CD4-positive, alpha-beta T cell treated with Interleukin-1 beta for 1 hour (primary cell): ENCODE measurements at regions not wholly inside any gene's neighbourhood (a gene's known extent, or its start where the extent isn't known, plus 50 kb on each side); places are given as distances from the start of the nearest gene placed in this dataset.

ENCODE experiments used
- DNase-seq, 2 donors: peaks; one replicate each; pipeline ENCODE4 v3.0.0-alpha.2; 2020 to 2022

DNA sequence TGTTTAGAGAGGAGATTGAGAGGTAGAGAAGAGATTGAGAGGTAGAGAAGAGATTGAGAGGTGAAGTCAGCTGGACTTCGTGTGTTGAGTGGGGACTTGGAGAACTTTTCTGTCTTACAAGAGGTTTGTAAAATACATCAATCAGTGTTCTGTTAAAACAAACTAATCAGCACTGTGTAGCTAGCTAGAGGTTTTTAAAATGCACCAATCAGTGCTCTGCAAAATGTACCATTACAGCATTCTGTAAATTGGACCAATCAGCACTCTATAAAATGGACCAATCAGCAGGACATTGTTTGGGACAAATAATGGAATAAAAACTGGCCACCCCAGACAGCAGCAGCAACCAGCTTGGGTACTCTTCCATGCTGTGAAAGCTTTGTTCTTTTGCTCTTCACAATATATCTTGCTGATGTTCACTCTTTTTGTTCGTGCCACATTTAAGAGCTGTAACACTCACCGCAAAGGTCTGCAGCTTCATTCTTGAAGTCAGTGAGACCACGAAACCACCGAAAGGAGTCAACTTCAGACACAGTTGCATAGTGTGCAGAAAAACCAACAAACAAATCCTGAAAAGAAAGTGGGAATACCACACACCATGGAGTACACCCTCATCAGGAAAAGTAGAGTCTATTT is 366.9 kb upstream of the HSFY2 start:
- DNase-seq: no peak

DNA sequence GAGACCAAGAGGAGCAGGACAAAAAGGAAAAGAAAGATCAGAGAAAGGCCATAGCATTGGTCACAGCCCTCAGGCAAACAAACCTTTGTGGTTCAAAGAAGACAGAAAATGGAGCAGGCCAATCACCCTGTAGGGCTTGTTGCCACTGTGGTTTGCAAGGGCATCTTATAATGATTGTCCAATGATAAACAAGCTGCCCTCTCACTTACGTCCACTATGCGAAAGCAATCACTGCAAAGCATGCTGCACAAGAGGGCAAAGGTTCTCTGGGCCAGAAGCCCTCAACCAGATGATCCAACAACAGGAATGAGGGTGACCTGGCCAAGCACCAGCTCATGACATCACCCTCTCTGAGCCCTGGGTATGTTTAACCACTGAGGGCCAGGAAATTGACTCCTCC is 360.9 kb upstream of the HSFY2 start:
- no peak for DNase-seq

DNA sequence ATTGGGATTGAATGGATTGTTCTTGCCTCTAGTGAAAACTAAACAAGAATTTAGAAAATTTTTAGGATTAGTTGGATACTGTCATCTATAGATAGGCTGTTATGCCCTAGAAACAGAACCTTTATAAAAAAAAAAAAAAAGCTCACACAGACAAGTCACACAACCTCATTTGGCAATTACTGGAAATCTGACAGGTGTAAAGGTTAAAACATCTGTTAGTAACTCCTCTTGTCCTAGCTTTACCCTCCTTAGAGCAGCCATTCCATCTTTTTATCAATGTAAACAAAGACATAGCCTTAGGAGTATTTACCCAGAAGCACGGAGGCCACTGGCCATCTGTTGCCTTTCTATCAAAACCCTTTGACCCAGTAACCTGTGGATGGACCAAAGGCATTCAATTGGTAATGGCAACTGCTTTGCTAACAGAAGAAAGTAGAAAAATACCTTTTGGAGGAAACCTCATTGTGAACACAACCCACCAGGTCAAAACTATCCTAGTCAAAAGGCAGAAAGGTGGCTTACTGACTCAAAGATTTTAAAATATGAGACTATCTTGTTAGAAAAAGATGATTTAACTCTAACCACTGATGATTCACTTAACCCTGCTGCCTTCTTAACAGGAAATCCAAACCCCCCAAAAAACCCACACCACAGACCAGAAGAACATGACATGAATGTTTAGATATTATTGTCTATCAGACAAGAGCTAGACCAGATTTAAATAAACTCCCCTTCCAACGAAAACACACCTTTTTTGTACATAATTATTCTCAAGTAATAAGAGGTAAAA is 357.2 kb upstream of the HSFY2 start:
- DNase-seq: no peak

DNA sequence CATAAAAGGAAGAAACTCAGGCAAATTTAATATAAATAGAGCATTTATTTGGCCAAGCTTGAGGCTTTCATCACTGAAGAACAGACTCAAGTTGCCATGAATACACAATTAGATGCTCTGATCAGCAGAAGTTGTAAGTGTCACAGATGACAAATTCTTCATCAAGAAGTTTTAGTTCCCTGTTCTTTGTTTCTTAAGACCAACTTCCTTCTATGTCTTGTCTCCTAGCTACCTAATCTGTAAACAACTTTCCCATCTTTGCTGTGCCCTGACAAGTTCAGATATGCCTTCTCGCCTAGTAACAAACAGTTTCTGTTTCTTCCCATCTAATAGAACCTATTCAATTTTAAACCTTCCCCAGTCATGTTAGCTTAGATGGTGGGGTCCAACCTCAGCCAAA is 353.4 kb upstream of the HSFY2 start:
- no peak for DNase-seq

DNA sequence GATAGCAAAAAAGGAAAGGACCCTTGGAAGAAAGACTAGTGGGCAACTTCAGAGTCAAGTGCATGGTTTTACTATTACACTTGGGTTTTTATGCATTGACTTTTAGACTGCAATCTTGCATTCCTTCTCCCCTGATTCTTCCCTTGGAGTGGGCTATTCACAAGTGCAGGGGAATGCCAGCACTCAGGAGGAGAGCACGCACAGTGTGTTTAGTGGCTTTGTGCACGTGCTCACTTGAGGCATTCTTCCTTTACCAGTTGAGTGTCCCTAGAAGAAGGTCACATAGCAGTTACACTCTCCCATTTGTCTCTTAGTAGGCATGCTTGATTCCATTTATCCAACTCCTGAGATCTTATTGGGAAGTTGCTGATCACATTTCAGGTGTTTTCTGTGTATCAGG is 351.1 kb upstream of the HSFY2 start:
- DNase-seq: no peak

DNA sequence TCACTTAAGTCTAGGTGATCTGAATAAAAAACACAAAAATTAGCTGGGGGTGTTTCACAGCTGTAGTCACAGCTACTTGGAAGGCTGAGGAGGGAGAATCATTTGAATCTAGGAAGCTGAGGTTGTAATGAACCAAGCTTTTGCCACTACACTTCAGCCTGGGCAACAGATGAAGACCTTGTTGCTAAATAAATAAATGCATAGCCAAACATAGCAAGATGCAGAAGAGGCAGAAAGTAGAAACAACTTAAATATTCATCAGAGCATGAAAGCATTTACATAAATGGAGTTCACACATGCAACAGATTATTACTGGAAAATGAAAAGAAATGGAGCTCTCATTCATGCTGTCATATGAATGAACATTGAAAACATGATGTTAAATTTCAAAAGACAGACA is 348.9 kb upstream of the HSFY2 start:
- DNase-seq: no peak

DNA sequence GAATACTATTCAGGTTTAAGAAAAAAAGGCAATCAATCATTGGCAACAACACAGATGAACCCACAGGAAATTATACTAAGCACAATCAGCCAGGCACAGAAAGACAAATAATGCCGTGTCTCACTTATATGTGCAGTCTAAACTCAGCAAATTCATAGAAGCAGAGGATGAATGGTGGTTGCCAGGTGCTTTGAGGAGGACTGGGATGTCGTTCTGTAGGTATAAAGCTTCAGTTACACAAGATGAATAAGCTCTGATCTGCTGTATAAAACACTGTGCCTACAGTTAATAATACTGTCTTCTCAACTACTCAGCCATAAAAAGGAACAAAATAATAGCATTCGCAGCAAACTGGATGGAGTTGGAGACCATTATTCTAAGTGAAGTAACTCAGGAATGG is 324.8 kb upstream of the HSFY2 start:
- DNase-seq: no peak

DNA sequence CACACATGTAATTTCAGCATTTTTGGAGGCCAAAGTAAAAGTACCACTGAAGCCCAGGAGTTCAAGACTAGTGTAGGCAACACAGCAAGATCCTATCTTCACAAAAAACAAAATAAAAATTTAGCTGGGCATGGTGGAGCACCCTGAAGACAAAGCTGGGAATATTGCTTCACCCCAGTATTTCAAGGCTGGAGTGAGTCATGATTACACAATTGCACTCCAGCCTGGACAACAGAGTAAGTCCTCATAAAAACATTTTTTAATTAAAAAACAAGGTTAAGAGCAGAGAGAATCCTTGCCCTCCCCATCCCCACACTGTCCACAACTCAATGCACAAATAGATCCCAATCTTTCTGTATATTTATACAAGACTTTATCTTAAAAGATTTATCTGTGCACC is 321.9 kb upstream of the HSFY2 start:
- DNase-seq: no peak

DNA sequence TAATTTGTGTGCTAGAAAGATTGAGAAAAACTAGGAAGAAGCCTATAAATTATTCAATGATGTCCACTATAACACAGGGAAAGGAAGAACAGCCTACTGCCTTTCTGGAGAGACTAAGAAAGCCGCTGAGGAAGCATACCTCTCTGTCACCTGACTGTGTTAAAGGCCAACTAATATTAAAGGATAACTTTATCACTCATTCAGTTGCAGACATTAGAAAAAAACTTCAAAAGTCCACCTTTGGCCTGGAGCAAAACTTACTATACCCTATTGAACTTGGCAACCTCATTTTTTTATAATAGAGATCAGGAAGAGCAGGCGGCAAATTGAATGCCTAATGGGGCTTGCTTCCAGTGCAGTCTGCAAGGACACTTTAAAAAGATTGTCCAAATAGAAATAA is 309.5 kb upstream of the HSFY2 start:
- no peak for DNase-seq

DNA sequence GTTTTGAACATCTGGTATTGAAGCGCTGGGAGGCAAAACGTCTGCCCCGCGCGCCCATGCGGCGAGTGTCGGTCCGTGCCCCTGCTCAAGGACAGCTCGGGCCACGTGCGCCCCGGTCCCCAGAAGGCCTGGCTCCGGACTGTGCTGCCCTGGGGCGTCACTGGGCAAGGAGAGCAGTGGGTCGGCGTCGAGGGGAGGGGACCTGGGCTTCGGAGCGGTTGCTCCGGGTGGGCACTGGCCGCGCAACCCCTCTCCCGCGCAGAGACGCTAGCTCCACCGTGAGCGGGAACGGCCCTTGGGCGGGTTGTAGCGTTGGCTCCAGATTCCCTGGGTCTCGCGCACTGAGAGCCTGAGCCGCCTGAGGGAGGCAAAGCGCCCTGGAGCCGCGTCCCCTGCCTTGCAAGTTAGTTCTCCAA is 304.2 kb upstream of the HSFY2 start:
- no peak for DNase-seq

DNA sequence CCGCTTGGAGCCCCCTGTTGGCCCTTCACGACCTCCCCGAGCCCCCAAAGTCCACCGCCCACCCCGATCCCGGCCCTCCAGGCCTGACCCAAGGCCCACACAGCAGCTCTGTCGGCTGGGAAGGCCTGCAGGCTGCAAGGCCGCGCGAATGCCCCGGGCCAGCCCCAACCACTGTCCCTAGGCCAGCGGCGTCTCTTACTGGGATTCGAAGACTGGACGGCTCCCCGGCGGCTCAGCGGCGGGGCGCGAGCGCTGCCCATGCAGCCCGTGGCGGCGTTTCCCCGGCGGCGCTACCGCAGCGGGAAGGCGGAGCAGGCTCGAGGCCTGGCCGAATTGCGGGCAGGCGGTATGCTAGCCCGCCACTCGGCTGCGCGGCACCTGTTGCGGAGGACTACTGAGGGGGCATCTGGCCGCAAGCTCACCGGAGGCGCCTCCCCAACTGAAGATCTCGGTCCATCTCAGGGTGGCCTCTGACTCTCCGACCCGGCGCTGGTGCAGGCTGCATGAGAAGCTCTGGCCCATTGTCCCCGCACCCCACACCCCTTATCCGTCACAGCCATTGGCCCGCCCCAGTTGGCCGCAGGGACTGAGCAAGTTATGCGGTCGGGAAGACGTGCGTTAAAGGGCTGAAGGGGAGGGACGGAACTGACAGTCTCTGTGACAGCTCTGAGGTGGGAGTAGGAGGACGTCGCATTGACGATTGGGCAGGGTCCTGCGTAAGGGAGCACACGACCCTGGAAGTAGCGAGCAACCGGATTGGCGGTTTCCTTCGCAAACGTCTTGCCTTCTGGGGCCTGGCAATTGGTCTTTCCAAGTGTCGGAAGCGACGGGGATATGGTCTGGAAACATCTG is 303.5 kb upstream of the HSFY2 start:
- DNase-seq: peak in 1 of 2 donors; percentile 11

DNA sequence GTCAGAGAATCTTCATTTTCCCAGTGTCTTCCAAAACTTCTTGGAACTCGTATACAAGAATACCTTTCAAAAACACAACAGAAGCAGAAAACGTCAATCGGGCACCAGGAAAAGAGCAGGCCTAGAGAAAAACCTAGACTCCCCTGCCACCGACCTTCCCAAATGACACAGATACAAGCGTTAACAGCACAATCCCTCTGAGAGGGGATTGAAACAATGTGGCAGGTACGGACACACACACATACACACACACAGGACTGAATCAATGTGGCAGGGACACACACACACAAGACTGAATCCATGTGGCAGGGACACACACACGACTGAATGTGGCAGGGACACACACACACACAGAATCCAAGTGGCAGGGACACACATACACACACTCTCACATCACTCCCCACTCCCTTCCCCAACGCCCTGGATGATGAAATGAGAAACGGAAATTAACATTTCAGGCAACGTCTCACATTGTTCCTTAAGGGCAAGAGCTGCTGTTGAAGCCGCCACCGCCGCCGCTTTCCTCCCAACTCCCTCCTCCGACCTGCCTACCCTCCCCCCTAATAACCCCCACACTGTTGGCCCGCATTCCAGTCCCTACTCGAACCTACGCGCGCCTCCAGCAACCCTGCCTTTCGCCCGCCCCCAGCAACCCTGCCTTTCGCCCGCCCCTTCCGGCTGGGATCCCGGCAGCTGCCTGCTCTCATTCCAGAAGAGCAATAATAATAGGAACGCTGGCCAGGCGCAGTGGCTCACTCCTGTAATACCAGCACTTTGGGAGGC is 302.1 kb upstream of the HSFY2 start:
- peak in 1 of 2 donors; percentile 8 for DNase-seq

DNA sequence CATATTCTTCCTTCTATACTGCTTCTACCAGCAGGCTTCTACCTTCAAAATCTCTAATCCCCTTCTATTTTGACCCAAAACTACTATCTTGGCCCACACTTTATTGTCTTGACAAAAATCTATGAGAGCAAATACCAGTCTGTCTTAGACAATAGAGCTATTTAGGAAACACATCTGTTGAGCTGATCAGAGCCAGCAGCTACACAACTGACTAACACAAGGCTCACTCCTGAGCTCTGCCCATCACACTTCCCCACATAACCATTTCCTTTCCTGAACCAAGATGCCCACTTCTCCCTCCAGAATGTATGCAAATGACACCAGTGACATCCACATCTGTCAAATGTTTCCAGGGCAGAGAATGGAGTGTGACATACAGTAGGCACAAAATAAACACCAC is 293.9 kb upstream of the HSFY2 start:
- DNase-seq: no peak

DNA sequence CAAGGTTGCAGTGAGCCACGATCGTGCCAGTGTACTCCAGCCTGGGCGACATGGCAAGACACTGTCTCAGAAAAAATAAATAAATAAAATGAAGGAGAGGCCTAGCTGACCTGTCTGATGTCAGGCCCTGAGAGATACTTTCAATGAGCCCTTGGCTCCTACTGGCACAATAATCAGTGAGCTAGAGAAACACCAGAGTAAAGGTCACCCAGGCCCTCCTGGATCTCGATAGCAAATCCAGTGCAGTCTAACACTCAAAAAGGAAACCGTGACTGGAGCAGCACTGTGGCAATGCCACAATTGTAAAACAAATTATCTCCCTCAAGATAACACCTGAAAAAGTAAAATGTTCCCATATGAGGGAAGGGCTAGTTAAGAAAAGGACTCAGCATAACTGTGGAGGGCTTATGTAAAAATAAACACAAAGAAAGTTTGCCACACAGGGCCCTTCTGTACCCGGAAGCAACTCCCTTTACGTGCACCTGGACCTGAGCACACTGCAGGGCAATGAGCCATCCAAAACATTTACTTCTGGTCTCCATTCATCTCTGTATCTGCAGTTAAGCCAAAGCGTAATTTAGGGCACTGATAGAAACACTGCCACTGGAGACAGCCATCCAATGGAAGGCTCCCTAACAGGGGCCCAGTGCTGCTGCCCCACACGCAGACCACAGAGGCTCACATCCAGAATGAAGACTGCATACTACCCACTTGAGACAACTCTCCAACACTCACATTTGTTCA is 293.1 kb upstream of the HSFY2 start:
- no peak for DNase-seq

DNA sequence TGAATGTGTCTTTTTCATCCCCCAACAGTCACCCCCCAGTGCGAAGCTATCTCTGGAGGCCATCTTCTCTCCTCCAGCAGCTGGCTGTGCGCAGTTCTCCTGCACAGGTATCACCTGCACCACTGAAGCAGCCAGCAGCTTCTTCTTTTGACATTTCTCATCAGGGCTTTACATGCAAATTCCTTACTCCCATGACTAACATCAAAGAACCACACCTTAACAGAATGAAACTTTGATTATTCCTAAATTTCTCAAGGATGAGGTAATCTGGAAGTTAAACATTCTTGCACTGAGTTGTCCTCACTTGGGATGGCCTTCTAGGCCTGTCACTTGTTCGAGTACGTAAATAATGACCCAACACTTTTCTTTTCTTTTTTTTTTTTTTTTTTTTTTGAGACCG is 291.6 kb upstream of the HSFY2 start:
- no peak for DNase-seq

DNA sequence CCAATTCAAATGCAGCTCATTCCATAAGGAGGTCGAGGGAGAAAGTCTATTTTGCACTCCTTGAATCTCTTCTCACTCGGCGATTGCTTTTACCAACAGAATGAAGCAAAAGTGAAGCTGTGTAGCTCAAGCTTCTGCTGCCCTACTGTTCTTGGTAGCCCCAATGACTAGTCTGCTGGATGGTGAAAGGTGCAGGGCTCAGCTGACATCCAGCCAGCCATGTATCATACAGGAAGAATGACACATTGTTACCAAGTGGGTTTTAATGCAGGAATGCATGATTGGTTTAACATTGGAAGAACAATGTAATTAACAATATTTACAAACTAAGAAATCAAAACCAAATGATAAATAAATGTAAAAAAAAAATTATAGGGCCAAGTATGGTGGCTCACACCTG is 286.2 kb upstream of the HSFY2 start:
- no peak for DNase-seq

DNA sequence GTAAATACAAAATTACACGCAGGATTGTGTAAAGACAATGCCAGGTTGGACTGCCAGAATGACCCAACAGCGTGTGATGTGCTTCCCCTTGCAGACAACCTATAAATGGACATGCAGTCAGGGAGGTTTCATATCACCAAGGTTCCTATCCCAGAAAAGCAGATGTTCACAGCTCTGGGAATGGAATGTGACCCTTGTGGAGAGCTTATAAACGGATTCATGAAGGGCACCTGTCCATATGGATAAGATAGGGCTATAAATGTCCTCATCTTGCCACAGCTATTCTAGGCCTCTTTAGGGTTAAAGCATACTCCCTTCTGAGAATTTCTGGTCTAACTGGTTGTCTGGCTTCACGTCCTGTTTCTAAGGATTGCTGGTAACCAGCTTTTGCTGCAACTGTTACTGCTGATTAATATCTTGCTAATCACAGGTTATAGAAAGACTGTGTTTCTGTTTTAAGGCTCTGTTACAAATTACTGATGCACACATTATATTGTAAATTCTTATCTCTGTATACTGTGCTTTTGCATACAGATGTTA is 285.4 kb upstream of the HSFY2 start:
- no peak for DNase-seq

DNA sequence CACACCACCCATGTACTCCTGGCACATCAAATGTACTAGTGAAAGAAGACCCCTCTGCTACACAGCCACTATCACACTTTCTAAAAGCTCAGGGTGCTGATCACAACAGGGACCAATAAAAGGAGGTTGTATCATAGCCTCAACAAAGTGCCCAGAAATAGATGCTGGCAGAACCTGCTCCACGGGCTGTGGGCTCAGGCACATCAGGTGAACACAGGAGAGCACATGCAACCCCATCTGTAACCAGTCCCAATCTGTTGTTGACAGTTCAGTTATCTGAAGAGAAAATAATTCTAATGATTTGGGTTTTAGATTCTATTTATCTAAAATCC is 282.6 kb upstream of the HSFY2 start:
- DNase-seq: no peak

DNA sequence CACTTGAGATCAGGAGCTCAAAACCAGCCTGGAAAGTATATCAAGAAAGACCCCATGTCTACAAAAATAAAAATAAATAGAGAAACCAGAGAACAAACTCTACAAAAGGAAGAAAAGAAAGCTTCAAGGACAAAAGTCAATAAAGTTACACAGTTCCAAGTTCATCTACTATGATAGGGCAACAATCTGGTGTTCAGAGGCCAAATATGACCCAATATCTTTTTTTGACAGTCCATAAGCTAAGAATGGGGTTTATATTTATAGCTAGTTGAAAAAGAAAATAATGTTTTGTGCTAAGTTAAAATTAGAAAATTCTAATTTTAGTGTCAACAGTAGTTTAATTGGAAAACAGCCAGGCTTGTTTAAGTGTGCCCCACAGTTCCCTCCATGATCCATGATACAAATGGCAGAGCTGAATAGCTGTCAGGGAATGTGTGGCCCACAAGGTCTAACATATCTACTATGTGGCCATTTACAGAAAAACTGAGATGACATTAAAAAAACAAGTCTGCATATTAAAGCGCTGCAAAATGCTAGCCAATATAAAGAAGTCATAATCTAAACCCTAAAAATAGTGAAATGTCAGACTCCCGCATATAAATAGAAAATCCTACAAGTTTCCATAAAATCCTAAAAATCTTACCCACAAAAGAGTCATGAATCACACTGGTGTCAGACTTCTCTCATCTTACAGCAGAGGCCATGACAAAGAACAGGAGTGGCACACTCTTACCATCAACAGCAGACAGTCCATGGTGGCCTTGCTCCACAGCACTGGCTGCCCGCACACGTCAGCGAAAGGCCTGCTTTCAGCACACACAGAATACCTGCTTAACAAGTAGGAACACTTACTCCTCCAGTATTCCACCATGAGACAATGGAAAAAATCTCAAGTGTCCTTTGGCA is 281.9 kb upstream of the HSFY2 start:
- no peak for DNase-seq

DNA sequence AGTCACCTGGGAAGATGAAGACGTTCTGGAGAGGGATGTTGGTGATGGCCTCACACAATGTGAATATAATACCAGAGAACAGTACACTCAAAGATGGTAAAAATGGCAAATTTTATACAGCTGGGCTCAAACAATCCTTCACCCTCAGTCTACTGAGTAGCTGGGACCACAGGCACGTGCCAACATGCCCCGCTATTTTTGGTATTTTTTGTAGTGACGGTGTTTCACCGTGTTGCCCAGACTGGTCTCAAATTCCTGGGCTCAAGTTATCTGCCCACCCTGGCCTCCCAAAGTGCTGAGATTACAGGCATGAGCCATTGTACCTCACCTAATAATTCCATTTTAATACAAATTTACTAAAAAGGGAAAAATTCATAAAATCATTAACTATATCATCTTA is 280.3 kb upstream of the HSFY2 start:
- DNase-seq: no peak

DNA sequence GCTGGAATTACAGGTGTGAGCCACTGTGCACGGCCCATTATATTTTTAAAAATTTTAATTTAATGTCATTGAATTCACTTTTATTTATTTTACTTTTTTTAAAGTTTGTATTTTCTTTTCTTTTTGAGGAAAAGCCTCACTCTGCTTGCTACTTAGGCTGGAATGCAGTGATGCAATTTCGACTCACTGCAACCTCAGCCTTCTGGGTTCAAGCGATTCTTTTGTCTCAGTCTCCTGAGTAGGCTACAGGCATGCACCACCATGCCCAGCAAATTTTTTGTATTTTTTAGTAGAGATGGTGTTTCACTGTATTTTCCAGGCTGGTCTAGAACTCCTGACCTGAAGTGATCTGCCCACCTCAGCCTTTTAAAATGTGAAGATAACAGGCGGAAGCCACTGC is 277.5 kb upstream of the HSFY2 start:
- no peak for DNase-seq
